ENCODE measurements at regions not wholly inside any gene's neighbourhood (a gene's known extent, or its start where the extent isn't known, plus 50 kb on each side); places are given as distances from the start of the nearest gene placed in this dataset.

- no peak for TF ChIP-seq JUND (IDR thresholded peaks at IDR 0.05; ENCODE audit: low read depth)
- DNase-seq (ENCODE audit: low read depth in 1 of 2, low spot score in 1 of 2), result no peak
- in situ Hi-C loops (cut with HindIII; ENCODE audit: low pct_unique_long_range_greater_than_20kb, low sequenced_read_pairs), result no loop called here
Measured at GRCh38 chr13:31455581-31455980, 255.8 kb downstream of the B3GLCT start.

DNA sequence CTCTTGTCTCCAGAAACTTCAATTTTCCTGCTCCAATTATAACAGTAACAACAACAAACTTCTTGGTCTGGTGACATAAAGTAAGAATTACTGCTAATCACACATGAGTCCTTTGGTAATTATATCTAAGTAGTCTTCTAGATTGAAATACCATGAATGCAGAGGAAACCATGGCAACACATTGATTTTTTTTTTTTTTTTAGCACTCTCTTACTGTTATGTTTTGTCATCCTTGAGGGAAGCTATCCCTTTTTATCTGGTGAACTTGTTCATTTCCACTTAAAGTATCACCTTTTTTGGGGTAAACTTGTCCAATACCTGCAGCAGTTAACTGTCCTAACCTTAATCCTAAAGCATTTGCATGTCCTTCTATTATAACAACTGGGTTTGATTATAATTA, 256.3 kb downstream of the B3GLCT start:
- no peak for DNase-seq (ENCODE audit: low read depth in 1 of 2, low spot score in 1 of 2)
- in situ Hi-C loops (cut with HindIII; ENCODE audit: low pct_unique_long_range_greater_than_20kb, low sequenced_read_pairs), result no loop called here
- no peak for TF ChIP-seq JUND (IDR thresholded peaks at IDR 0.05; ENCODE audit: low read depth)

GRCh38 chr13:31460061-31460460, 260.3 kb downstream of the B3GLCT start:
- TF ChIP-seq JUND (IDR thresholded peaks at IDR 0.05; ENCODE audit: low read depth), result no peak
- DNase-seq (ENCODE audit: low read depth in 1 of 2, low spot score in 1 of 2), result no peak
- in situ Hi-C loops (cut with HindIII; ENCODE audit: low pct_unique_long_range_greater_than_20kb, low sequenced_read_pairs), result no loop called here

DNA sequence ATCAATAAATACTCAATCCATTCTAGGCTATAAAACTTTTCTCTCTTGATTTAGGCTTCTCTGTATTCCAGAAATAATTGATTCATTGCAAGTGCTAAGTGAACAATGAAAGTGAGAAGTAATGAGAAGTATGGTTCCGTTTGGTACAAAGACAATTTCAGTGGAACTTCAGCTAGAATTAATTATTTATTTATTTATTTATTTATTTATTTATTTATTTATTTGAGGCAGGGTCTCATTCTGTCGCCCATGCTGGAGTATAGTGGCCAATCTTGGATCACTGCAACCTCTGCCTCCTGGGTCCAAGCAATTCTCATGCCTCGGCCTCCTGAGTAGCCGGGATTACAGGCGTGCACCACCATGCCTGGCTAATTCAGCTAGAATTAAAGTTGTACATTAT, 262.1 kb downstream of the B3GLCT start:
- no peak for DNase-seq (ENCODE audit: low read depth in 1 of 2, low spot score in 1 of 2)
- in situ Hi-C loops (cut with HindIII; ENCODE audit: low pct_unique_long_range_greater_than_20kb, low sequenced_read_pairs), result no loop called here
- no peak for TF ChIP-seq JUND (IDR thresholded peaks at IDR 0.05; ENCODE audit: low read depth)

GRCh38 chr13:31462766-31463165, 263.0 kb downstream of the B3GLCT start:
- no peak for DNase-seq (ENCODE audit: low read depth in 1 of 2, low spot score in 1 of 2)
- in situ Hi-C loops (cut with HindIII; ENCODE audit: low pct_unique_long_range_greater_than_20kb, low sequenced_read_pairs), result no loop called here
- TF ChIP-seq JUND (IDR thresholded peaks at IDR 0.05; ENCODE audit: low read depth), result no peak

- in situ Hi-C loops (cut with HindIII; ENCODE audit: low pct_unique_long_range_greater_than_20kb, low sequenced_read_pairs), result no loop called here
- no peak for DNase-seq (ENCODE audit: low read depth in 1 of 2, low spot score in 1 of 2)
- TF ChIP-seq JUND (IDR thresholded peaks at IDR 0.05; ENCODE audit: low read depth), result no peak
Measured at GRCh38 chr13:31468114-31468902, 268.5 kb downstream of the B3GLCT start.

DNA sequence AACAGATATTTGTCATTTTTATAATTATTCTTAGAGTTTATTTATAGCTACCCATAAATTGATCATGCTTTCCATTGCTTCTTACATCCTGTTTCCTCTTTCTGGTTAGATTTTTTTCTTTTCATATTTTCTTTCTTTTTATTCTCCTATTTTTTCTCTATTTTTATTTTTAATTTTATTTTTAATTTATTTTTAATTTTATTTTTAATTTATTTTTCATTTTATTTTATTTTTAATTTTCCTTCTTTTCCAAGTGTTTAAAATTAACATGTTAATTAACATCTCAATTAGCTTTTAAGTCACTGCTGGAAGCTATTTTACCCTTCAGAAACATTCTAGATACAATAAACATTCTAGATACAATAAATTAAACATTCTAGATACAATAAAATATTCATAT, 269.6 kb downstream of the B3GLCT start:
- in situ Hi-C loops (cut with HindIII; ENCODE audit: low pct_unique_long_range_greater_than_20kb, low sequenced_read_pairs), result no loop called here
- DNase-seq (ENCODE audit: low read depth in 1 of 2, low spot score in 1 of 2), result no peak
- no peak for TF ChIP-seq JUND (IDR thresholded peaks at IDR 0.05; ENCODE audit: low read depth)

- DNase-seq (ENCODE audit: low read depth in 1 of 2, low spot score in 1 of 2), result no peak
- in situ Hi-C loops (cut with HindIII; ENCODE audit: low pct_unique_long_range_greater_than_20kb, low sequenced_read_pairs), result no loop called here
- no peak for TF ChIP-seq JUND (IDR thresholded peaks at IDR 0.05; ENCODE audit: low read depth)
Measured at GRCh38 chr13:31476266-31476665, 263.1 kb upstream of the RXFP2 start.

DNA sequence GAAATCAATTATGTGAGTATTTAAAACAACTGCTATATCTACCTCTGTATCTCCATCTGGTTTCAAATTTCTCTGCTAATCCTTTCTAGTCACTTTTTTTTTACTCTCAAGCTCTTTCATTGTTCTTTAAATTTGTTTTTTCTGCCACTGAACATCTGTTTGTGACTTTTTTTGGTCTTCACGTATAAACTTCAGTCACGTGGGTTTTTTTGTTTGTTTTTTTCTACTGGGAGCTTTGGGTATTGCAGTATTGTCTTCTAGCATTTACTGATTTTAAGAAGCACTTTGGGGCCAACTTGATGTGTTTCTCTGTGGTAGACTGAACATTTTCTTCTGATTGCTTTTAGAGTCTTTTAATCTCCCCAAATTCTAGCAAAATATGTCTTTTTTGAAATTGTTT, 262.6 kb upstream of the RXFP2 start:
- in situ Hi-C loops (cut with HindIII; ENCODE audit: low pct_unique_long_range_greater_than_20kb, low sequenced_read_pairs), result no loop called here
- no peak for DNase-seq (ENCODE audit: low read depth in 1 of 2, low spot score in 1 of 2)
- no peak for TF ChIP-seq JUND (IDR thresholded peaks at IDR 0.05; ENCODE audit: low read depth)

DNA sequence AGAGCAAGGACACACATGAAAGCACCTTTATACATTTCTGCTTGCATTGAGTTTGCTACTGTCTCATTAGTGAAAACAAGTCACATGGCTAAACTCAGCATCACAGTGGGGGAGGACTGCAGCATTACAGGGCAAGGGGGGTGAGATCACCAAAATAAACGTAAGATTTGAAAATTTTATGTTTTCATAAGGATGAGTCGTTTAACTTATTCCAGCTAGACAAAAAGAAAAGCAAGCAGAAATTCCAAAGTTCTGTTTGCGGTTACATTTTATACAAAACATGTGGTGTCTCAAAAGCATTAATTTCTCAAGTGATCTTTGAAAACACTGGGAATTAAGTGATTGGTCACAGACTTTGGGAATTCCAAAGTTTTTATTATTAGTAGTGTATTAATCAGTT, 261.4 kb upstream of the RXFP2 start:
- DNase-seq (ENCODE audit: low read depth in 1 of 2, low spot score in 1 of 2), result no peak
- no peak for TF ChIP-seq JUND (IDR thresholded peaks at IDR 0.05; ENCODE audit: low read depth)
- in situ Hi-C loops (cut with HindIII; ENCODE audit: low pct_unique_long_range_greater_than_20kb, low sequenced_read_pairs), result no loop called here

GRCh38 chr13:31485183-31485582, 254.1 kb upstream of the RXFP2 start:
- no peak for DNase-seq (ENCODE audit: low read depth in 1 of 2, low spot score in 1 of 2)
- in situ Hi-C loops (cut with HindIII; ENCODE audit: low pct_unique_long_range_greater_than_20kb, low sequenced_read_pairs), result no loop called here
- TF ChIP-seq JUND (IDR thresholded peaks at IDR 0.05; ENCODE audit: low read depth), result no peak

GRCh38 chr13:31485651-31486051, 253.7 kb upstream of the RXFP2 start:
- in situ Hi-C loops (cut with HindIII; ENCODE audit: low pct_unique_long_range_greater_than_20kb, low sequenced_read_pairs), result no loop called here
- no peak for TF ChIP-seq JUND (IDR thresholded peaks at IDR 0.05; ENCODE audit: low read depth)
- DNase-seq (ENCODE audit: low read depth in 1 of 2, low spot score in 1 of 2), result no peak

GRCh38 chr13:31495336-31495735, 244.0 kb upstream of the RXFP2 start:
- in situ Hi-C loops (cut with HindIII; ENCODE audit: low pct_unique_long_range_greater_than_20kb, low sequenced_read_pairs), result no loop called here
- TF ChIP-seq JUND (IDR thresholded peaks at IDR 0.05; ENCODE audit: low read depth), result no peak
- DNase-seq (ENCODE audit: low read depth in 1 of 2, low spot score in 1 of 2), result no peak

DNA sequence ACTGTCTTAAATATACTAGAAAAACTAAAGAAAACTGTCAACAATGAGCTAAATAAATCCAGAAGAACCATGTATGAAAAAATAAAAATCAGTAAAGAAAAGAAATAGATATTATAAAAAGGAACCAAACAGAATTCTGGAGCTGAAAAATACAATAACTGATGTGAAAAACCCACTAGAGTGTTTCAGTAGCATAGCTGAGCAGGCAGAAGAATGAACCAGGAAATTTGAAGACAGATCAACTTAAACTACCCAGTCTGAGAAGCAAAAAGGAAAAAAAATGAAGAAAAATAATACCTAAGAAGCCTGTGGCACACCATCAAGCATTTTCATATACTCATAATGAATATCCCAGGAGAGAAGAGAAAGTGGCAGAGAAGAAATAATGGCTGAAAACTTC, 240.1 kb upstream of the RXFP2 start:
- in situ Hi-C loops (cut with HindIII; ENCODE audit: low pct_unique_long_range_greater_than_20kb, low sequenced_read_pairs), result no loop called here
- no peak for TF ChIP-seq JUND (IDR thresholded peaks at IDR 0.05; ENCODE audit: low read depth)
- no peak for DNase-seq (ENCODE audit: low read depth in 1 of 2, low spot score in 1 of 2)
